GM12875 (cell line): ENCODE measurements at regions not wholly inside any gene's neighbourhood (a gene's known extent, or its start where the extent isn't known, plus 50 kb on each side); places are given as distances from the start of the nearest gene placed in this dataset.
"Not testable (repeated sequence)": the region's sequence is repeated elsewhere in the genome, so short reads cannot be mapped to it uniquely, and the experiment has no call there.

Experiments used
- H3K4me3 ChIP-seq: one replicate; pipeline ENCODE4 v1.5.1; 2011; ENCODE audit warnings: low read depth, low read length, control low read depth
- CTCF ChIP-seq: IDR thresholded peaks from 2 replicates; pipeline ENCODE4 v1.5.1; 2011; ENCODE audit warnings: low read depth, mild to moderate bottlenecking, control low read depth, inconsistent platforms, low read length, moderate library complexity, borderline replicate concordance; ENCODE audit not compliant: insufficient read depth

- no peak for TF ChIP-seq CTCF
Observed at GRCh38 chr7:124113045-124113444, 80.2 kb upstream of the TMEM229A start.

GRCh38 chr7:124106575-124106974 is 73.7 kb upstream of the TMEM229A start:
- TF ChIP-seq CTCF = no peak
- no peak overlapping the region for H3K4me3 ChIP-seq

More at GRCh38 chr7:124113045-124113444, 80.2 kb upstream of the TMEM229A start:
- H3K4me3 ChIP-seq = no peak overlapping the region

GRCh38 chr7:124101173-124101768 is 68.4 kb upstream of the TMEM229A start:
- H3K4me3 ChIP-seq = no peak overlapping the region
- TF ChIP-seq CTCF = peak; percentile 13; the same call in 1 of the 2 replicates

- H3K4me3 ChIP-seq = no peak overlapping the region
- TF ChIP-seq CTCF = no peak
Observed at GRCh38 chr7:124100190-124100589, 67.3 kb upstream of the TMEM229A start.

- not testable (repeated sequence) for H3K4me3 ChIP-seq
Observed at GRCh38 chr7:124099585-124099984, 66.7 kb upstream of the TMEM229A start.

- no peak for TF ChIP-seq CTCF
- no peak overlapping the region for H3K4me3 ChIP-seq
Observed at GRCh38 chr7:124089621-124090020, 56.8 kb upstream of the TMEM229A start.

- H3K4me3 ChIP-seq = no peak overlapping the region
- no peak for TF ChIP-seq CTCF
Observed at GRCh38 chr7:124088590-124088989, 55.7 kb upstream of the TMEM229A start.
